ENCODE measurements at regions not wholly inside any gene's neighbourhood (a gene's known extent, or its start where the extent isn't known, plus 50 kb on each side); places are given as distances from the start of the nearest gene placed in this dataset.

DNA sequence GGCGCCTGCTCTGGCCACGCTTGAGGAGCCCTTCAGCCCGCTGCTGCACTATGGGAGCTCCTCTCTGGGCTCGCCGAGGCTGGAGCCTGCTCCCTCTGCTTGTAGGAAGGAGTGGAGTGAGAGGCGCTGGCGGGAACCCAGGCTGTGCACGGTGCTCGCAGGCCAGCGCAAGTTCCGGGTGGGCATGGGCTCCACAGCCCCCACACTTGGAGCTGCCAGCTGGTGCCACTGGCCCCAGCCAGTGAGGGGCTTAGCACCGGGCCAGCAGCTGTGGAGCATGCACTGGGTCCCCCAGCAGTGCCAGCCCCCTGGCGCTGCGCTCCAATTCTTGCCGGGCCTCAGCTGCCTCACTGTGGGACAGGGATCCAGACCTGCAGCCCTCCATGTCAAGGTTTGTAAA is 122.1 kb upstream of the CD180 start:
- Histone ChIP-seq H3K27me3 (ENCODE audit: control insufficient read depth, low read length) (no peaks in the 10 kb centered on the region), H3K4me3 (ENCODE audit: low read length) (no peak overlapping the region), H3K79me2 (ENCODE audit: control insufficient read depth, low read length) (no peaks in the 10 kb centered on the region), H4K20me1 (ENCODE audit: control insufficient read depth, insufficient read depth, low read depth, low read length) (no peaks in the 10 kb centered on the region), H3K36me3 (ENCODE audit: control insufficient read depth, low read length) (no peaks in the 10 kb centered on the region), H3F3A (ENCODE audit: control insufficient read depth, insufficient read depth) (no peaks in the 10 kb centered on the region), H3K27ac (ENCODE audit: low read depth, low read length) (no peak overlapping the region), H3K4me1 (ENCODE audit: control insufficient read depth, low read length) (no peaks in the 10 kb centered on the region), H3K4me2 (ENCODE audit: low read length) (no peak overlapping the region), H3K9me3 (ENCODE audit: control insufficient read depth, insufficient read depth, low read length) (no peaks in the 10 kb centered on the region), H3K9me2 (replicated peaks; ENCODE audit: control insufficient read depth, low read length) (no peaks in the 10 kb centered on the region)
- no peak for TF ChIP-seq EZH2phosphoT487 (IDR thresholded peaks at IDR 0.05; ENCODE audit: borderline replicate concordance, low read length)
- TF ChIP-seq, protein P1, sequence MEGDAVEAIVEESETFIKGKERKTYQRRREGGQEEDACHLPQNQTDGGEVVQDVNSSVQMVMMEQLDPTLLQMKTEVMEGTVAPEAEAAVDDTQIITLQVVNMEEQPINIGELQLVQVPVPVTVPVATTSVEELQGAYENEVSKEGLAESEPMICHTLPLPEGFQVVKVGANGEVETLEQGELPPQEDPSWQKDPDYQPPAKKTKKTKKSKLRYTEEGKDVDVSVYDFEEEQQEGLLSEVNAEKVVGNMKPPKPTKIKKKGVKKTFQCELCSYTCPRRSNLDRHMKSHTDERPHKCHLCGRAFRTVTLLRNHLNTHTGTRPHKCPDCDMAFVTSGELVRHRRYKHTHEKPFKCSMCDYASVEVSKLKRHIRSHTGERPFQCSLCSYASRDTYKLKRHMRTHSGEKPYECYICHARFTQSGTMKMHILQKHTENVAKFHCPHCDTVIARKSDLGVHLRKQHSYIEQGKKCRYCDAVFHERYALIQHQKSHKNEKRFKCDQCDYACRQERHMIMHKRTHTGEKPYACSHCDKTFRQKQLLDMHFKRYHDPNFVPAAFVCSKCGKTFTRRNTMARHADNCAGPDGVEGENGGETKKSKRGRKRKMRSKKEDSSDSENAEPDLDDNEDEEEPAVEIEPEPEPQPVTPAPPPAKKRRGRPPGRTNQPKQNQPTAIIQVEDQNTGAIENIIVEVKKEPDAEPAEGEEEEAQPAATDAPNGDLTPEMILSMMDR (IDR thresholded peaks at IDR 0.05; ENCODE audit: low read depth, low read length, poor library complexity, severe bottlenecking) = no peak

DNA sequence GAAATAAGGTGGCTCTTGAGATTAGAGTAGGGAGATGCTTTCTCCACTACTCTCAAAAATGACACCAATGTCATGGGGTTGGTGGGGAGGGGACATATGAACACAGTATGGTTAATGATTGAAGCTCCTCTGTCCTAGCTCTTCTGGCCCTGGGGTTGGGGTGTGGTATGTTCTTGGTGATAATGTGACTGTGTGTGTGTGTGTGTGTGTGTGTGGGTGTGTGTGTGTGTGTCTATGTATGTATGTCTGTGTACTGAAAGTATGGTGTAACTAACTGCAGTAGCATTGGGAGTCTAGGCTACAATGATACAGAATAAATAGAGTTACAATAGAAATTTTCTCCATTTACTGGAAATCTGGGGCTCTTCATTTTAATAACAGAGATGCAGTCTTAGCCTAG is 121.0 kb upstream of the CD180 start:
- no peaks in the 10 kb centered on the region for H4K20me1 ChIP-seq (ENCODE audit: control insufficient read depth, insufficient read depth, low read depth, low read length)
- no peaks in the 10 kb centered on the region for H3K9me2 ChIP-seq (replicated peaks; ENCODE audit: control insufficient read depth, low read length)
- H3K27me3 ChIP-seq (ENCODE audit: control insufficient read depth, low read length) = no peaks in the 10 kb centered on the region
- no peak overlapping the region for H3K27ac ChIP-seq (ENCODE audit: low read depth, low read length)
- no peak for TF ChIP-seq EZH2phosphoT487 (IDR thresholded peaks at IDR 0.05; ENCODE audit: borderline replicate concordance, low read length)
- TF ChIP-seq, protein P1 (IDR thresholded peaks at IDR 0.05; ENCODE audit: low read depth, low read length, poor library complexity, severe bottlenecking) = no peak
- H3K4me1 ChIP-seq (ENCODE audit: control insufficient read depth, low read length) = no peaks in the 10 kb centered on the region
- H3K4me2 ChIP-seq (ENCODE audit: low read length) = no peak overlapping the region
- no peak overlapping the region for H3K4me3 ChIP-seq (ENCODE audit: low read length)
- H3K79me2 ChIP-seq (ENCODE audit: control insufficient read depth, low read length) = no peaks in the 10 kb centered on the region
- H3K9me3 ChIP-seq (ENCODE audit: control insufficient read depth, insufficient read depth, low read length) = no peaks in the 10 kb centered on the region
- H3K36me3 ChIP-seq (ENCODE audit: control insufficient read depth, low read length) = no peaks in the 10 kb centered on the region
- H3F3A ChIP-seq (ENCODE audit: control insufficient read depth, insufficient read depth) = no peaks in the 10 kb centered on the region

DNA sequence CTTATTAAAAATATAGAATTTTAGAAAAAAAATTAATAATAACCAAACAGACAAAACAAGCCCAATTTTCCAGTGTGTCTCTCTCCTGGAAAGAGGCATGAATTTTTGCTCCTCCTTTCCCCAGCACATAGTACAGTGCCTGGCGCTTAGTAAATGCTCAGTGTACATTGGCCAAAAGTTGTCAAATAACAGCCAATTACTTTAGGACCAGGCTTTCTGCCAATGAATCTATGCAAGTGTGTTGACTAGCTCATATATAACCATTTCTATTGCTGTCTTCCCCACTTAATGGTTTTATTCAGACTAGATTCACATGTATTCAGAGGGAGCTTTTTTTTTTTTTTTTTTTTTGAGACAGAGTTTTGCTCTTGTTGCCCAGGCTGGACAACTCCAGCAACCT is 120.1 kb upstream of the CD180 start:
- no peaks in the 10 kb centered on the region for H3K36me3 ChIP-seq (ENCODE audit: control insufficient read depth, low read length)
- H3K27me3 ChIP-seq (ENCODE audit: control insufficient read depth, low read length) = no peaks in the 10 kb centered on the region
- no peaks in the 10 kb centered on the region for H3F3A ChIP-seq (ENCODE audit: control insufficient read depth, insufficient read depth)
- H3K4me1 ChIP-seq (ENCODE audit: control insufficient read depth, low read length) = no peaks in the 10 kb centered on the region
- no peak overlapping the region for H3K4me2 ChIP-seq (ENCODE audit: low read length)
- H4K20me1 ChIP-seq (ENCODE audit: control insufficient read depth, insufficient read depth, low read depth, low read length) = no peaks in the 10 kb centered on the region
- TF ChIP-seq, protein P1 (IDR thresholded peaks at IDR 0.05; ENCODE audit: low read depth, low read length, poor library complexity, severe bottlenecking) = no peak
- TF ChIP-seq EZH2phosphoT487 (IDR thresholded peaks at IDR 0.05; ENCODE audit: borderline replicate concordance, low read length) = no peak
- H3K9me3 ChIP-seq (ENCODE audit: control insufficient read depth, insufficient read depth, low read length) = no peaks in the 10 kb centered on the region
- H3K4me3 ChIP-seq (ENCODE audit: low read length) = no peak overlapping the region
- no peaks in the 10 kb centered on the region for H3K9me2 ChIP-seq (replicated peaks; ENCODE audit: control insufficient read depth, low read length)
- H3K27ac ChIP-seq (ENCODE audit: low read depth, low read length) = no peak overlapping the region
- no peaks in the 10 kb centered on the region for H3K79me2 ChIP-seq (ENCODE audit: control insufficient read depth, low read length)

All from DOHH2 (cell line).